Stimulated activated CD8-positive, alpha-beta memory T cell treated with anti-CD3 and anti-CD28 coated beads, Interleukin-7, amount 100 ng/mL, for 4 hours (primary cell): ENCODE measurements at regions not wholly inside any gene's neighbourhood (a gene's known extent, or its start where the extent isn't known, plus 50 kb on each side); places are given as distances from the start of the nearest gene placed in this dataset.
"Not testable (repeated sequence)": the region's sequence is repeated elsewhere in the genome, so short reads cannot be mapped to it uniquely, and the experiment has no call there.

Source experiments
- DNase-seq, 2 donors: peaks; one replicate each; pipeline ENCODE4 v3.0.0-alpha.2; 2020; ENCODE audit warnings: low read depth in 2 of 2

- DNase-seq = no peak
These were observed 206.2 kb downstream of the VAPA start for GRCh38 chr18:10119991-10120390.

DNA sequence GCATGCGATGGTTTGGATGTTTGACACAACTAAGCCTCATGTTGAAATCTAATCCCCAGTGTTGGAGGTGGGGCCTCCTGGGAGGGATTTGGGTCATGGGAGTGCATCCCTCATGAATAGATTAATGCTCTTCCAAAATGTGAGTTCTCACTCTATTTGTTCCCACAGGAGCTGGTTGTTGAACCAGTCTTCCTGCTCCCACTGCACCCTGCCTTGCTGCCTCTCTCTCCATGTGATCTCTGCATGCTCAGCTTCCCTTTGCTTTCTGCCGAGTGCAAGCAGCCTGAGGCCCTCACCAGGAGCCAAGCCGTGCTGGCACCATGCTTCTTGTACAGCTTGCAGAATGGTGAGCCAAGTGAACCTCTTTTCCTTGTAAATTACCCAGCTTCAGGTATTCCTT is 206.8 kb downstream of the VAPA start:
- no peak for DNase-seq

DNA sequence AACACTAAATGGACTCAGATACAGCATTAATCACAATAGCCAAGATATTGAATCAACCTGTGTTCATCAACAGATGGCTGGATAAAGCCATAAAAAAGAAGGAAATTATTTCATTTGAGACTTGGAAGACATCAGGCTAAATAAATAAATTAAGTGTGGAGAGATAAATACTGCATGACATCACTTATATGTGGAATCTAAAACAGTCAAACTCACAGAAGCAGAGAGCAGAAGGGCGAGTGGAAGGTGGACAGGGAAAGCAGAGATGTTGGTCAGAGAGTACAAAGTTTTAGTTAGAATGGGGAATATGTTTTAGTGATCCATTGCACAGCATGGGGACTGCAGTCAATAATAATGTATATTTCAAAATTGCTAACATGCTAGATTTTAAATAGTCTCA is 207.2 kb downstream of the VAPA start:
- no peak for DNase-seq

DNA sequence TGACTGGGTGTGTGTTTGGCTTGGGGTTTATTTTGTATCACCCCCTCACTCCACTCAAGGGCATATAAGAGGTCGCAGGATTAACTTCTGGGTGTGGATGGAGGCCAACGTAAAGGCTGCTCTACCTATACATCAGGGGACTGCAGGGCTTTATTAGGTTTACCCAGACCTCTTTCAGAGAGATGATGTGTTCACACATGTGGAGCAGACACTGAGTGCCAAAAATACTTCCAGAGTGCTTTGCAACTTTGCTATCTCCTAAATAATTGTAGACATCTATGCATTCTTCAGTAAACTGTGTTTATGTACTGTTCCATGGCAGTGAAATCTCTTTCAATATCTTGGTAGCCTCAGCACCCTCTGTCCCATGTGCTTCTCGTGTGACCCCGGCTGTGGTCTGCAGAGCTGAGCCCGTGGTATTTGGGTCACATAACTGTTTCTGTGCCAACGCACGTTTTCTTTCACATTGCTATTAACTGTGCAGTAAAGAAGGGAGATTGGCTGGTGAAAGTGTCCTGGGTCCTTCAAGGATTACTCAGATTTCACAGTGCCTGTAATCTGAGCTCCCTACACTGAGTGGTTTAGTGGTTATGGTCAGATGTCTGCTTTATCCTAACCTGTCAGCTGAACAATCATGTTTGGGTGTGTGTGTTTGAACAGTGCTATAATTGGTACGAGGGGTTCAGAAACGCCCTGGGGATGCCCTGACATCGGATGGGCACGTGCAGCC is 208.1 kb downstream of the VAPA start:
- DNase-seq = no peak

DNA sequence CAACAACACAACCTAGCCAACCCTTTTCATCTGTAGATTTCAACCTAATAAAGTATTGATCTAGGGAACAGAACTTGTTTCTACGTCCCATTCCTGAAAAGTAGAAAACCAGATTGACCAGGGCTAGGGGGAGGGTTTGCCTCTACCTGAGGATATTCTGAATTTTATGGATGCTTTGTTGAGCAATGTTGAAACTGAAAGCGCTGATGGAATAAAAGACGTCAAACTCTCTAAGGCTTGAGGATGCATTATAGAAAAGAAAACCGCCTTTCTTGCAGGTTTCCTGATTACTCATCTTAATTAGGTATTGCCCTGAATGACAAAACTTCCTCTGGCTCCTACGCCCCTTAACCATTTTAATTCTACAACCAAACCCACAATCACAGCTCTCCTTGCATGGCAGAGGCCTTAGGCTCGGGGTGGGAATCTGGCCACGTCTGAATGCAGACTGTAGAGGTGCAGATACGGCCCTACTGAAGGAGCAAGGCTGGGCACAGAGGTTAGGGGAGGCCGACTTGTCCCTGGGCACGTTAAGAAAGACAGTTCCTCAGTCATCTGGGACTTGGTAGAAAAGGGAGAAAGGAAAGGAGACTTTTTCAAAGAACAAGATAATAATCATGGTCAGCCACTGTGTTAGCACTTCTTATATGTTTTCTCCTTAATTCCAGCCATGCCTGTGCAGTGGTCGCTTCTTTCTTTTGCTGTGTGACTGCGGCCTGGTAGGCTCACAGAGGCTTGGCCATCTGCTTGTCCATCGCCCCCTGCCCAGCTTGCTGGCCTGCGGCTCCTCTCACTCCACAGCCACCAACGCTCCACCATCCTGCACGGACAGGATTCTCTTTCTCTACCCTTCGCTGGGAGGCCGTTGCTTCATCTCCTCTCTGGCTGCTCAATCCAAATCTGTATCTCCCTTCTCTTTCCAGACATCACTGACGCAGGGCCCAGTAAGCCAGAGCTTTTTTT is 209.5 kb downstream of the VAPA start:
- no peak for DNase-seq

- DNase-seq = no peak
These were observed 210.3 kb downstream of the VAPA start for GRCh38 chr18:10124071-10124470.

- no peak for DNase-seq
These were observed 210.7 kb downstream of the VAPA start for GRCh38 chr18:10124557-10124956.

DNA sequence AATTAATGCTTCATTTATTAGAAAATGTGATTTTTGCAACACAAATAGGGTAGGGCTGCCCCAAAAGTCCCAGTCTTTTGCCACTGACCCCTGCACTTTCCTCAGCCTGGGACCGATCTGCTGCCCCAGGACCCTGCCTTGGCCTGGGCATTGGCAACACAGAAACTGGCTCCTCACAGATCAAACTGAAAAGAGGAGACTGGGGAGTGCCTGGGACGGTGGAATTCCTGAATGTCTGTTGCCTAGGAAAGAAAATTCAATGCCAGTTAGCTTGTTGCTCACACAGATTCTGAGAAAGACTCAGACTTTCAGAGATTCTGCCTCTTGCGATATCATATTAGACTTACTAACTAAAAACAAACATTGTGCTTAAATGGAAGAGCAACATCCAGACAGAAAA is 211.2 kb downstream of the VAPA start:
- no peak for DNase-seq

DNA sequence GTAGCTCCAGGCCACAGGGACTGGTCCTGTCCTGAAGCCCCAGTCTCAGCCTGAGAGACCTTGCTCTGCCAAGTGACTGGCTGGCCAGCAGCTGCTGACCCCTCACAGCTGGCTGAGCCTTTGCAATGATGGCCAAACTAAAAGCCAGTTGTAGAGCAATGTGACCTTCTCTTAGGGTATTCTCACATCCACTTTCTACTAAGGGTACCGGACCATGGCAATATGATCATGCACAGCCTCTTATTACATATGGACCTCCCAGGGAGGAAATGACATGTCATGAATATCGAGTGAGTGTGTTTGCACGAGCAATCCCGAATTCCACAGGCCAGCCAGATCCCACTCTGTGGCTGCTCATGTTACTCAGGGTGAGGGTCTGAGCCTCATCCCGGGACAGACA is 213.9 kb downstream of the VAPA start:
- no peak for DNase-seq

DNA sequence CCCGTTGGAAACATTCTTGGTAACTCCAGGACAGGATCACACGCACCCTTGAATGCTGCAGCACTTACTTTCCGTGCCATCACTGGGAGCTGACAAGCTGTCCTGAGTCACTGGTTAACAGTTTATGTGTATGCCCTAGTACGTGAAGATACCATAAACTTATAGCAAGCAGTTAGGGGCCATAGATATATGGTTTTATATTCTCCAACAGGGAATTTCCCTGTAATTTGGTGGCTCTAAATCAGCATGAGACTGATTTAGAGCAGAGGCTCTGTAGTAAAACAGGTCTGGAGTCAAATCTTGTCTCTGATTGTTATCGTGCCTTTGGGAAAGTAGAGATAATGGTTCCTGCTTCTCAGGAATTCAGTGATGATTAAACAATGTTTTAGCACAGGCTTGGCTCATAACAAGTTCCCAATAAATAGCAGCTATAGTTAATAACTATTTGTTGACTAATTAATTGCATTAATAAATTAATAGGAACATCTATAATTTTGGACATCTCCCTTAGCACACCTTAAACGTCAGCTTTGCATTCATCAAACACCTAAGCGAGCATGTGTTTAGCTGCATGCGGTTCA is 215.2 kb downstream of the VAPA start:
- DNase-seq = no peak

GRCh38 chr18:10130606-10131005 is 216.8 kb downstream of the VAPA start:
- DNase-seq = no peak

- DNase-seq = no peak
These were observed 217.3 kb downstream of the VAPA start for GRCh38 chr18:10131081-10131459.

- DNase-seq = no peak
These were observed 217.9 kb downstream of the VAPA start for GRCh38 chr18:10131460-10132395.

GRCh38 chr18:10133516-10133915 is 219.7 kb downstream of the VAPA start:
- DNase-seq = no peak

DNA sequence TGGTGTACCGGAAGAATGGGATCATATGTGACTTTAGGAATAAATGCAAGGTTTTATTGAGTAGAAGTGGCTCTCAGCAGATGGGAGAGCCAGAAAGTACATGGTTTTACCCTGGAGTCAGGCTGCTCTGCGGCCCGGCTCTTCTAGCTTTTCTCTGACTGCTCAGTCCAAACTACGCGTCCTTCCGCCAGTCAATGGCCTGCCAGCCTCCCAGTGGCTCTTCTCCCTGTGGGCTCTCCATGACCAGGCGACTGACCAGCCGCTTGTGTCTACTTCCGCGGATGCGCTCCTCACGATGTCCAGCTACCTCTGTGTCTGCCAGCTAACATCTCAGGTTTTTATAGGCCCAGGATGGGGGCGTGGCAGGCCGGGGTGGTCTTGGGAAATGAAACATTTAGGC is 220.4 kb downstream of the VAPA start:
- DNase-seq = no peak

DNA sequence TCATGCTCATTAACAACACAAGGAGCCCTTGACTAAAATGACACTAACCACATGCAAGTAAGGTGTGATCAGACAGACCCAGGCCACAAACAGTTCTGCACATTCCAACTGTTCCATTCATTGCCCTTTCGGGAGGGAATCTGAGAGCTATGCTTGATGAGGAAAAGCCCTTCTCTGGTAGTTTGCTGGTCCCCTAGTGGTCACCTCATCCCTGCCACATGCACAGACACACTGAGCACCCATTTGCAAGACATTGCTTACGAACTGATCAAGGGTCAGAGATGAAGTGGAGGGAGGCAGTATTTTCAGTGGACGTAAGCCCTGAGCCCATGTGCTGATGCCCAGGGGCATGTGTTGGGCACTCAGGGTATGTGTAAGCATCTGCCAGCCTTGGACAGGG is 220.9 kb downstream of the VAPA start:
- DNase-seq = not testable (repeated sequence)

GRCh38 chr18:10135302-10135926 is 221.6 kb downstream of the VAPA start:
- no peak for DNase-seq

- no peak for DNase-seq
These were observed 224.9 kb downstream of the VAPA start for GRCh38 chr18:10138719-10139118.

DNA sequence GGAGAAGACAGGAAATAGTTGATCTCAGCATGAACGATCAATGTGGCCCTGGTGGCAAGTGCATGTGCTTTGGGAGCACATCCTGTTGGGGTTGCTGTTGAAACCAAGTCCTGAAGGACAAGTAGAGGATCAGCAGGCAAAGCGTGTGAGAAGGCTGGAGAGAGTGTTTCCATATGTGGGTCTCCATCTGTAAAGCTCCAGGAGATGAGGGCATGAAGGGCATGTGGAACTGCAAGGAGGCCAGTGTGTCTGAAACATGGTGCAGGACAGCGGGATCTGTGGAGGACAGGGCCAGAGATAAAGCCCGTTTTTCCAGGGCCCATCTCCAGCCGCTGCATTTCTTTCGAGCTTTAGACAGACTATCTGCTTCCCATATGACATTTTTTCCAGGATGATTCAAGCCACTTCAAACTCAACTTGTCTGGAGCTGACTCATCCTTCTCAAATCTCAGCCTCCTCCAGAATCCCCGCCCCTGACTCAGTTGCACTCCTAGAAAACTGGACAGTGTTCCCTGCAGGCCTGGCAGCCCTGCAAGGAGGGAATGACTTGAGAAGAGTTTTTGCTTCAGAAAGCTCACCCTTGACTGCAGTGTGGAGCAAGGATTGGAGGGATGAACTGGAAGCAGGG is 226.1 kb downstream of the VAPA start:
- DNase-seq = no peak

DNA sequence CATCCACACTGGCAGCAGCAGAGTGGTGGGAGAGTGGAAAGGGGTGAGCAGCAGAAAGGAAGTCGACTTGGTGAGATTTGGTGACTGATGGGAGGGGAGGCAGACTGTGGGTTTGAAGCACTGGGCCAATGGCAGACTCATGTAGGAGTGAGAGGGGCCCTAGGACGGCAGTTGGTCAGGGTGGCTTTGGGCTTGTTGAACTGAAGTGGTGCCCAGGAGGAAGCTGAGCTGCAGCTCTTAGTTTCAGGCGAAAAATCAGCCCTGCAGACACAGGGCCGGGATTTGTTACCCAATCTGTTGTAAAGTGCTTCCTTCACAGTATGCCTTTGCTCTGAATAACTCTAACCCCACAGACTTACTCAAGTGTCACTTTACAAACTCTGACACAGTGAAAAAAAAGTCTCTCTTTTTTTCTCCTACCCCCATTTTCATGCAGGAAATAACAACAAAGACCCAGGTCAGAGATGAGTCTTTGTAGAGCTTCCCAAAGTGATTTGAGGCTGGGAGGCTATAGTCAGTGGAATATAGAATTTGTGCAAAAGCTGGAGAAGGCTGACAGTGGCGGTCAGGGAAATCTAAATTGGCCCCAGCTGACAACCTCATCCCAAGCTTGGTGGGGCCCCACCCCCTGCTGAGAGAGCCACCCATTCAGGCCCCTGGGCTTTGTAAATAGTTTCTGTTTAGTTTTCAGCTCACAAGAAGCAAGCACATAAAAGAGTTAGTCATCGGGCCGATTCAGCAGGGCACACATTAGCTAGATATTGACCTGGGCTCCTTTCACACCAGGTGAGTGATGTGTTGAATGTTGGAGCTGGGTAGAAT is 226.9 kb downstream of the VAPA start:
- no peak for DNase-seq
